Adipocyte (in vitro differentiated cells): ENCODE measurements at regions not wholly inside any gene's neighbourhood (a gene's known extent, or its start where the extent isn't known, plus 50 kb on each side); places are given as distances from the start of the nearest gene placed in this dataset.

Source experiments
- DNase-seq: peaks from one replicate; pipeline ENCODE4 v3.0.0-alpha.2; 2015; ENCODE audit warnings: low read depth
- H3K27me3 ChIP-seq: replicated peaks from 2 replicates; pipeline ENCODE4 v1.7.0; 2013; ENCODE audit warnings: mild to moderate bottlenecking, low read length, moderate library complexity; ENCODE audit not compliant: control insufficient read depth, insufficient read depth
- H3K36me3 ChIP-seq: 2 replicates; pipeline ENCODE4 v1.7.0; 2013; ENCODE audit warnings: low read length, mild to moderate bottlenecking, moderate library complexity; ENCODE audit not compliant: control insufficient read depth, insufficient read depth, severe bottlenecking
- H3K4me1 ChIP-seq: 2 replicates; pipeline ENCODE4 v1.7.0; 2013; ENCODE audit warnings: mild to moderate bottlenecking, low read length, moderate library complexity; ENCODE audit not compliant: control insufficient read depth, insufficient read depth
- H3K4me3 ChIP-seq: 2 replicates; pipeline ENCODE4 v1.7.0; 2013; ENCODE audit warnings: mild to moderate bottlenecking, low read length, moderate library complexity
- H3K9ac ChIP-seq: 2 replicates; pipeline ENCODE4 v1.7.0; 2013; ENCODE audit warnings: mild to moderate bottlenecking, low read length, moderate library complexity
- H3K9me3 ChIP-seq: 2 replicates; pipeline ENCODE4 v1.7.0; 2013; ENCODE audit warnings: mild to moderate bottlenecking, low read length, moderate library complexity; ENCODE audit not compliant: control insufficient read depth

- H3K9ac ChIP-seq, result no peak overlapping the region
- DNase-seq, result no peak
- no peaks in the 10 kb centered on the region for H3K27me3 ChIP-seq
- H3K4me3 ChIP-seq, result no peak overlapping the region
- H3K9me3 ChIP-seq, result no peaks in the 10 kb centered on the region
- no peaks in the 10 kb centered on the region for H3K4me1 ChIP-seq
- no peaks in the 10 kb centered on the region for H3K36me3 ChIP-seq
Measured at GRCh38 chr5:116631147-116631546, 56.5 kb upstream of the SEMA6A start.

- Histone ChIP-seq H3K27me3 (no peaks in the 10 kb centered on the region), H3K9ac (no peak overlapping the region), H3K4me3 (no peak overlapping the region), H3K9me3 (no peaks in the 10 kb centered on the region), H3K4me1 (no peaks in the 10 kb centered on the region), H3K36me3 (no peaks in the 10 kb centered on the region)
- no peak for DNase-seq
Measured at GRCh38 chr5:116629168-116629567, 54.5 kb upstream of the SEMA6A start.

- DNase-seq, result no peak
- no peaks in the 10 kb centered on the region for H3K4me1 ChIP-seq
- no peaks in the 10 kb centered on the region for H3K27me3 ChIP-seq
- no peaks in the 10 kb centered on the region for H3K9me3 ChIP-seq
- H3K36me3 ChIP-seq, result no peaks in the 10 kb centered on the region
- no peak overlapping the region for H3K4me3 ChIP-seq
- H3K9ac ChIP-seq, result no peak overlapping the region
Measured at GRCh38 chr5:116626945-116627679, 52.5 kb upstream of the SEMA6A start.

GRCh38 chr5:116626272-116626723, 51.7 kb upstream of the SEMA6A start:
- H3K9ac ChIP-seq, result no peak overlapping the region
- no peaks in the 10 kb centered on the region for H3K27me3 ChIP-seq
- H3K4me3 ChIP-seq, result peak overlapping the region; percentile 38
- H3K4me1 ChIP-seq, result no peaks in the 10 kb centered on the region
- H3K9me3 ChIP-seq, result no peaks in the 10 kb centered on the region
- H3K36me3 ChIP-seq, result no peaks in the 10 kb centered on the region
- DNase-seq, result peak; percentile 3
